ENCODE measurements at regions not wholly inside any gene's neighbourhood (a gene's known extent, or its start where the extent isn't known, plus 50 kb on each side); places are given as distances from the start of the nearest gene placed in this dataset.

DNA sequence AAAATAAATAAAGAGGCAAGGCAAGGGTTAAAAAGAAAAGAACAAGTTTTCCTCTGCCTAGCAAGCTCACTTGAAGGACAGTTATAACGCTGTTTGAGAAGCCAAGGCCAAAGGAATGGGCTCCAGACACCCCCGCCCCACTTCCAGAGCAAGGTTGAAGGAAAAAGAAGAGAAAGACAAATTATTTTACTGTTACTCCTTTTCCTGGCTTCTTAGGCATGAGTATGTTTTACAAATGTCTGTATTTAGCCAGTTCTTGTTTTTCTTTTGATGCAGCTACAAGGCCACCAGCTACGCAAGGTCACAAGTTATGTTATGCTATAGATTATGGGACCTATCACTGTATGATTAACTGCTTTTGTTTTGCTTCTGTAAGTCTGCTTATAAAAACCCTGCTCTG lies 94.6 kb downstream of the ZNF22 start:
- Histone ChIP-seq H3K27me3 (ENCODE audit: control insufficient read depth in 2 of 2, insufficient read depth in 2 of 2, low read length in 2 of 2) (peaks cover 12 to 23% of the 10 kb centered on the region in 2 experiments; a peak in 4 of 5 replicates), H3K4me1 (replicated peaks in 1 of 2; ENCODE audit: control insufficient read depth in 2 of 2, insufficient read depth in 2 of 2, low read length in 2 of 2) (no peaks in the 10 kb centered on the region), H2AFZ (ENCODE audit: low read depth, low read length) (no peak overlapping the region), H3K4me2 (ENCODE audit: insufficient read depth, low read length) (no peak overlapping the region), H3K79me2 (ENCODE audit: control insufficient read depth, insufficient read depth, low read length) (no peaks in the 10 kb centered on the region), H3K4me3 (no peak overlapping the region), H3K9me1 (ENCODE audit: control insufficient read depth, insufficient read depth, low read length) (no peaks in the 10 kb centered on the region), H4K20me1 (replicated peaks; ENCODE audit: control insufficient read depth, insufficient read depth, low read length) (no peaks in the 10 kb centered on the region), H3K27ac (ENCODE audit: extremely low read depth, low read depth, low read length) (no peak overlapping the region), H3K36me3 (ENCODE audit: control insufficient read depth, insufficient read depth, low read length) (no peaks in the 10 kb centered on the region), H3K9me3 (replicated peaks; ENCODE audit: control insufficient read depth, insufficient read depth, low read depth, low read length) (no peaks in the 10 kb centered on the region), H3K9ac (ENCODE audit: insufficient read depth in 1 of 2, low read depth in 2 of 2, low read length in 2 of 2) (no peak overlapping the region)
- BruUV-seq (replicated peaks), result no TSS peak
- in situ Hi-C loops (cut with MboI) (no loop called here), intact Hi-C loops (cut with micrococcal nuclease) (no loop called here)
- no peak for DNase-seq (ENCODE audit: extremely low read depth in 1 of 4, low spot score in 3 of 4)
- CTCF ChIA-PET (ENCODE audit: low intra/inter-chr PET ratio), result no interaction called here
- FAIRE-seq, result no peak
- ATAC-seq, result no peak
- 8% methylated on average over 3 of the region's 3 CpGs for WGBS (ENCODE audit: insufficient coverage, low coverage, missing lambda C conversion rate)
- TF ChIP-seq FOSL1 (tag; conservative IDR thresholded peaks at IDR 0.05), result no peak
- TF ChIP-seq ZNF217 (CRISPR knock-in tag; IDR thresholded peaks at IDR 0.05), result no peak
- TF ChIP-seq THRAP3 (IDR thresholded peaks at IDR 0.05; ENCODE audit: borderline replicate concordance), result no peak
- no peak for TF ChIP-seq CC2D1A (IDR thresholded peaks at IDR 0.05)
- TF ChIP-seq, protein P1, sequence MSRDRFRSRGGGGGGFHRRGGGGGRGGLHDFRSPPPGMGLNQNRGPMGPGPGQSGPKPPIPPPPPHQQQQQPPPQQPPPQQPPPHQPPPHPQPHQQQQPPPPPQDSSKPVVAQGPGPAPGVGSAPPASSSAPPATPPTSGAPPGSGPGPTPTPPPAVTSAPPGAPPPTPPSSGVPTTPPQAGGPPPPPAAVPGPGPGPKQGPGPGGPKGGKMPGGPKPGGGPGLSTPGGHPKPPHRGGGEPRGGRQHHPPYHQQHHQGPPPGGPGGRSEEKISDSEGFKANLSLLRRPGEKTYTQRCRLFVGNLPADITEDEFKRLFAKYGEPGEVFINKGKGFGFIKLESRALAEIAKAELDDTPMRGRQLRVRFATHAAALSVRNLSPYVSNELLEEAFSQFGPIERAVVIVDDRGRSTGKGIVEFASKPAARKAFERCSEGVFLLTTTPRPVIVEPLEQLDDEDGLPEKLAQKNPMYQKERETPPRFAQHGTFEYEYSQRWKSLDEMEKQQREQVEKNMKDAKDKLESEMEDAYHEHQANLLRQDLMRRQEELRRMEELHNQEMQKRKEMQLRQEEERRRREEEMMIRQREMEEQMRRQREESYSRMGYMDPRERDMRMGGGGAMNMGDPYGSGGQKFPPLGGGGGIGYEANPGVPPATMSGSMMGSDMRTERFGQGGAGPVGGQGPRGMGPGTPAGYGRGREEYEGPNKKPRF (IDR thresholded peaks at IDR 0.05; ENCODE audit: low read depth, low read length), result no peak
- TF ChIP-seq ZNF133 (CRISPR knock-in tag; IDR thresholded peaks at IDR 0.05), result no peak
- no peak for TF ChIP-seq STAT6 (CRISPR knock-in tag; IDR thresholded peaks at IDR 0.05)
- no peak for TF ChIP-seq KLF13 (tag; IDR thresholded peaks at IDR 0.05; ENCODE audit: borderline replicate concordance, low read depth)
- TF ChIP-seq RHOXF2B (CRISPR knock-in tag; conservative IDR thresholded peaks at IDR 0.05), result no peak
- TF ChIP-seq CEBPB (tag; IDR thresholded peaks at IDR 0.05), result no peak
- TF ChIP-seq ELF4 (CRISPR knock-in tag; IDR thresholded peaks at IDR 0.05), result no peak
- no peak for TF ChIP-seq ZNF239 (CRISPR knock-in tag; IDR thresholded peaks at IDR 0.05)
- POLR2A ChIA-PET, result interaction anchor here (0.7 to 0.9 kb wide), 2 partner anchors 24 to 30 kb away, joined by 3 read pairs; no protein-coding TSS in a partner anchor

Data from K562 (cell line).